HG03460 (cell line): ENCODE measurements at regions not wholly inside any gene's neighbourhood (a gene's known extent, or its start where the extent isn't known, plus 50 kb on each side); places are given as distances from the start of the nearest gene placed in this dataset.
A peak's percentile ranks its signal among the peaks of the same experiment; 100 is the strongest.
"Not testable (repeated sequence)": the region's sequence is repeated elsewhere in the genome, so short reads cannot be mapped to it uniquely, and the experiment has no call there.

Experiments used
- ATAC-seq: cut with Tn5 transposase; IDR thresholded peaks from one replicate; pipeline ENCODE4 v1.9.1; 2021; ENCODE audit not compliant: unreplicated experiment

- peak; percentile 83 for ATAC-seq
Measured at GRCh38 chr4:138341739-138342415, 99.7 kb upstream of the SLC7A11 start.

DNA sequence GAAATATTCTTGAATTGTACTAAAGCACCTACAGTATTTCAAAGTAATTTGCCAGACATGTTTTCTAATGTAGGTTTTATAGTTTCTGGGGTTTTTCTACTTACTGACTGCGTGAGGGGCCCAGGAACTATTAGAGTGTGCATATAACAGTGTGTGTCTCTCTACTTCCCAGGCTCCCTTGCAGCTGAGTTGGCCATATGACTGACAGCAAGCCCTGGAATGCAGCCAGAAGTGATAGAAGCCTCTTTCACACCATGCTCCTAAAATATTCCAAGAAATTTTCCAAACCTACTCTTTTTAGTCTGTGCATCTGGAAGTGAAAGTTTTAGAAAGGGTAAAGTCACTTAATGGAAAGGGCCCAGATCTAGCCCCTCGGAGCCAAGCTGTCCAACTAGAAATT, 96.7 kb upstream of the SLC7A11 start:
- ATAC-seq = no peak

DNA sequence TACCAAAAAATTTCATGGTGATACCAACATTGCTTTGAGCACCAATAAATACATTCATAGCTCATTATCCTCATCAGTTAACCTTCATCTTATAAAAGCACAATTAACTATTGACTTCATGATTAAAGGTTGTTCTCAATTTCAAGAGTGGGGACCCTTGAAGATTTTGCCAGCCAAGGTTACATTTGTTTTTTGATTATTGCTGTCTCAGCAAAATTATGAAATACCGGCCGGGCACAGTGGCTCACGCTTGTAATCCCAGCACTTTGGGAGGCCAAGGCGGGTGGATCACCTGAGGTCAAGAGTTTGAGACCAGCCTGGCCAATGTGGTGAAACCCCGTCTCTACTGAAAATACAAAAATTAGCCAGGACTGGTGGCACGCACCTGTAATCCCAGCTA, 96.1 kb upstream of the SLC7A11 start:
- ATAC-seq = not testable (repeated sequence)

GRCh38 chr4:138334346-138335016, 92.3 kb upstream of the SLC7A11 start:
- no peak for ATAC-seq

- ATAC-seq = not testable (repeated sequence)
Measured at GRCh38 chr4:138332415-138332814, 90.3 kb upstream of the SLC7A11 start.

DNA sequence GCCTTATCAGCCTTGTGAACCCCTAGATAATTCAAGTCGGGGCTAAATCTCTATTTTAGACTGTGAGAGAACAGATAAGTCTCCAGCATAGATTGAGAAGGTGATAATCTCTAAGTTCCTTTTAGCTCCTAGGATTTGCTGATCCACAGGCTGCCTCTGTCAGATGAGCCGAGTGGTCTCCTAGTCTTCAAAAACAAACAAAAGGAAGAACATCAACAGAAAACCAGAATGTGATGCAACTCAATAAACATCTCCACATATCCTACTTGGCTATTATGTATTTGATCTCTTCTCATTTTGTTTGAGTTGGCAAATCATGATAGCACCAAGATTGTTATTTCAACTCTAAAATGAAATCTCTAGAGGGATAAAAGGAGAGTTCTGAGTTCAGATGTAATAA, 88.4 kb upstream of the SLC7A11 start:
- no peak for ATAC-seq

DNA sequence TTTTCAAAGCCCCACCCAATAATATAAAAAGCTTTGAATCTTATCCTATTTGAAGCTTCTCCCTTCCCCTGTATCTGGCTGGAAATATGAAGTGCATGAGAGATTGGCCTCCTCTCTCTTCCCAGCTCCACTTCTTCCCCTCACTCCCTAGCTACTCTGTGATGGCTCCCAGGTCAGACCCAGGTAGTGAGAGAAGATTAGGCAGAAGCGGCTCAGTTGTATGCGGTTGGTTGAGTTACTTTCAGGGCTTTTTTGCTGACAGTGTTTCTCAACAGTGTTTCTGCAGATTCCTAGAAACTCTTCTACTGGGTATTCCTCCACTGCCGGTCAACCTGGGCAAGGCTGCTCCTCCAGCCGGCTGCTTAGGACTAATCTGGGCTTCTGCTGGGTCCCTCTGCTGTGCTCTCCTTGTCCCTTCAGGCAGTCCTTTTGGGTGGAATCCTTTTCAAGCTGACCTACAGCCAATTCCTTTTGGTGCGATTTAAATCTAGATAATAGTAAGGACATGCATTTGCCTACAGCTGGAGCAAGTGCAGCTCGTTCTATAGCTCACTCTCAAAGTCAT, 87.4 kb upstream of the SLC7A11 start:
- no peak for ATAC-seq

DNA sequence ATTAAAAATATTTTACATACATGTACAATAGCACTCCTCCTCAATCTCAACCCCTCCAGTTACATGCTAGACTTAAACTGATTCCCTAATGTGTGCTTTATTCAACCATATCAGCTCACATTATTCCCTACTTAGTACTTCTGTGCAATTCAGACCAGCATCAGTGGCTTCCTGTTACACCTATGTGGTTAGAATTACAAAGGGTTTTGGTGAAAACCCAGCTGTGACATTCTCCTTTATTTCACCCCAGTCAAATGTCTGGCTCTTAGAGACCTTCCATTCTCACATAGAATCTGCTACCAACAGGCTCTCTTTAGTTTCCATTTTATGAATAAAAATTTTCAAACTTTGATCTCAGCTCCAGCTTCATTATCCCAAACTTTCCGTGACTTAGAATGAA, 85.2 kb upstream of the SLC7A11 start:
- ATAC-seq = no peak

- ATAC-seq = no peak
Measured at GRCh38 chr4:138320831-138321230, 78.7 kb upstream of the SLC7A11 start.

GRCh38 chr4:138320030-138320429, 77.9 kb upstream of the SLC7A11 start:
- no peak for ATAC-seq

DNA sequence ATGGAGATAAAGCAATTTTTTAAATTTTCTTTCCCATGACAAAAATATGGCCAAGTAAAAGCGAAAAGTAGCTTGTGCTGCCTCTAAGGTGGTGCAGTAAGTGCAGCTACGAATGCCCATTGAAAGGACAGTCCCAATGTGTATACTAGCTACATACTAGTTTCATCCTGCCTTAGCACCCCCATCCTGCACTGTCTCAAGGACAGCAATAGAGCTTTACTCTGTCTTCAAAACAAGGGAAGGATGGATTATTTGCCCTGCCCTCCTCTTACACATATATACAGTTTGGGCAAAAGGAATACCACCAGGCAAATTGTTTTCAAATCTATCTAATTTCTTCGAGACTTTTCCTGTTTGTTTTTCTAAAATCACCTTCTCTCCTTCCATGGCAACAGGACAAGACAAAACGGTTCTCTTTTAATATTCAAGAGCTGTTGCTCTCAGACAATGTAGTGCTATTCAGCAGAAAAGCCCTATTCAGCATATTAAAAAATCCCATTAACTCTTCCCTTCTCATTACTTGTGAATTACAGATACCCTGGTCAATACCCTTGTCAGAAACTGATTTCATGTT, 75.1 kb upstream of the SLC7A11 start:
- no peak for ATAC-seq

GRCh38 chr4:138312536-138312911, 70.4 kb upstream of the SLC7A11 start:
- no peak for ATAC-seq

GRCh38 chr4:138311771-138312535, 69.8 kb upstream of the SLC7A11 start:
- ATAC-seq = no peak

DNA sequence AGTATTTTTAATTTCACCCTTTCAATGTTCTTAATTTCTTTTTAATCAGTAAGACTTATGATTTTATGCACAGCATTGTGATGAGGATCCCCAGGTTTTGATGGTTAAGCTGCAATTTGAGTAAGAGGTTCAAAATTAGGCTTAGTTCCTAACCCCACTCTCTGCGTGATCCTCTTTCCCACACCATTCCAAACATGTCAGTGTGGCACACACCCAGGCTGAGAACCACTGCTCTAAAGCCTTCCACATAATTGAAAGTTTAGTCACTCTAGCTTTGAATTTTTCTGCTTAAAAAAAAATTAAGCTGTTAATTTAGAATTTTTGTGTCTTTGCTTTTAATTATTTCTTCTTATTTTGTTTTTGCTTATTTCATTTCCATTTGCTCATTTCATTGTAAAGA, 68.8 kb upstream of the SLC7A11 start:
- ATAC-seq = no peak

DNA sequence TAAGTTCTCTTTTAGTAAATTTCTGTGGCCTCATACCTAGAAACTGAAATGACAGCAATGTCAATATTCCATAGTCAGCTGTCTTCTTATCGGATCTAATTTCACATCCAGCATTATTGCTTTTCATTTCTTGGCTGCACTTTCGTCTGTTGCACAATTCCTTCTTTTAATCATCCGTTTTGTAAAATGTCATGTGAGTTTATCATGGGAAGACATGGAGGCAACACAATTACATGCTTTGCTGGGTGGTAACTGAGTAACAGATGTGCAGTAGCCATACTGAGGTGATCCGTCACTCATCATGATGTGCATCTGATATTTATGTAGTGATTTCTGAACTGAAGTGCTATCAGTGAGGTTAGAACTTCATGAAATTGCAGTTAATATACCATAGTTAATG, 68.3 kb upstream of the SLC7A11 start:
- ATAC-seq = no peak

GRCh38 chr4:138308356-138308755, 66.2 kb upstream of the SLC7A11 start:
- no peak for ATAC-seq

DNA sequence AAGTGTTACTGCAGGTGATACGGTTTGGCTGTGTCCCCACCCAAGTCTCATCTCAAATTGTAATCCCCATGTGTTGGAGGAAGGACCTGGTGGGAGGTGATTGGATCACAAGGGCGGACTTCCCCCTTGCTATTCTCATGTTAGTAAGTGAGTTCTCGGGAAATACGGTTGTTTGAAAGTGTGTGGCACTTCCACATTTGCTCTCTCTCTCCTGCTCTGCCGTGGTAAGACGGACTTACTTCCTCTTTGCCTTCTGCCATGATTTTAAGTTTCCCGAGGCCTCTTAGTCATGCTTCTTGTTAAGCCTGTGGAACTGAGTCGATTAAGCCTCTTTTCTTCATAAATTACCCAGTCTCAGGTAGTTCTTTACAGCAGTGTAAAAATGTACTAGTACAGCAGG, 65.2 kb upstream of the SLC7A11 start:
- no peak for ATAC-seq

DNA sequence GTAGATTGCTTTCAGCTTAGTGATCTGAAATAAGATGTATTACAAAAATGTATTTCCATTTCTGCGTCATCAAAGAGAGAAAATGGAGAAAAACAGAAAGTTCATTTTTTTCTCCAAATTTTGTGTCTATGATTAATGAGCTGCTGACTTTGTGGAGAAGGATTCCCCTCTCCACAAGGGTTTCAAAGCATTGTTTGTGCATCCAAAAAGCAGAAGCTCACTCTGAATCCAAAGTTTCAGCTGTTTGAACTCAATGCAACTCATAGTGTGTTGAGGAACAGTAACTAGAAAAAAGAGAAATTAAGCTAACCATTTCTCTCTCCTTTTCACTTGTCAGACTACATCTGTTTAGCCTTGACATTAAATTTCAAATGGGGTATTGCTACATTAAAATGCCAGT, 62.9 kb upstream of the SLC7A11 start:
- ATAC-seq = no peak

DNA sequence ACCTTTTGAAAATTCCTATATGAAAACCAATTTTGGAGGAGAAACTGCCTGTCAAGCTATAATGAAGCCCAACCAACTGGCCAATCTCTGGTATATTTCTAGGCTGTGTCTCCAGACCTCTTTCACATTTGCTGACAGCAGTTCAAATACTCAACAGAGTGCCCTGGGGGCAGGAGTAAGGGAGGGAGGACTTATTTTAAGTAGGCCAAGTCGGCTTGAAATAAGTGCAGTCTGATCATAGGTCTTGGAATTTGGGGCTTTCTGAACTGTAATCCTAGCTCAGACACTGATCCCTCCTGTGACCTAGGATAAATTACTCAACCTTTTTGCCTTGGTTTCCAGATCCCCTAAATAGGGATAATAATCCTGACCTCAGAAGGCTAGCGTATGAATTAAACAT, 59.4 kb upstream of the SLC7A11 start:
- ATAC-seq = no peak

GRCh38 chr4:138300616-138301015, 58.5 kb upstream of the SLC7A11 start:
- ATAC-seq = no peak

GRCh38 chr4:138299881-138300280, 57.7 kb upstream of the SLC7A11 start:
- ATAC-seq = no peak

DNA sequence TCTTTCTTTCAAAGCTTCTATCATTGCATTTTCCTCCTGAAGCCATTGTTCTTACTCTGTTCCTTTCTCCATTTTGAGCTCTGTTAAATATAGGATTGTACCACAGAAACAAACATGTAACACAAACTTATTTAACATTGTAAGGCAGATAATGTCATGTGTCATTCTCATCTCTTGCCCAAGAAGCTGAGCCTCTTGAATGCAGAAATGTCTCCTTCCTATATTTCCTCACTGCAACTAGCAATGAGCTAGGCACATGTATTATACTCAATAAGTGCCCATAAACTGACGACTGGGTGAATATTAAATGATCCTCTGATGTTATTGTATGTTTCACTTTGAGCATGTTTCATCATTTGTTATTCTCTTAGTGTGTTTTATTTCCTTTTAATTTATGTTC, 56.7 kb upstream of the SLC7A11 start:
- no peak for ATAC-seq
